Tibial nerve (tissue), 3 donors: ENCODE measurements at regions not wholly inside any gene's neighbourhood (a gene's known extent, or its start where the extent isn't known, plus 50 kb on each side); places are given as distances from the start of the nearest gene placed in this dataset.

Source experiments
- CTCF ChIP-seq, 5 experiments: fragments of 200-600 bp in 3 of 5; fragments of 450-650 bp in 2 of 5; sonication (generic) in 3 of 5; IDR thresholded peaks; one replicate each; pipeline ENCODE4 v1.5.1; 2016 to 2019; ENCODE audit warnings: antibody characterized with exemption in 5 of 5, mild to moderate bottlenecking in 3 of 5, moderate library complexity in 2 of 5
- POLR2A ChIP-seq, 2 donors: fragments of 450-650 bp; IDR thresholded peaks; one replicate each; pipeline ENCODE4 v1.6.1; 2017; ENCODE audit warnings: antibody characterized with exemption in 2 of 2, mild to moderate bottlenecking in 2 of 2, moderate library complexity in 2 of 2

GRCh38 chr6:51352506-51353029 lies 533.9 kb downstream of the TFAP2B start:
- TF ChIP-seq POLR2A (IDR thresholded peaks at IDR 0.05) (no peak), CTCF (IDR thresholded peaks at IDR 0.05) (no peak)
